DND-41 (cell line): ENCODE measurements at regions not wholly inside any gene's neighbourhood (a gene's known extent, or its start where the extent isn't known, plus 50 kb on each side); places are given as distances from the start of the nearest gene placed in this dataset.
"Not testable (repeated sequence)": the region's sequence is repeated elsewhere in the genome, so short reads cannot be mapped to it uniquely, and the experiment has no call there.

ENCODE experiments used
- ATAC-seq: fragments of 200-7000 bp; cut with Tn5 transposase; 3 replicates; pipeline ENCODE4 v1.9.1; 2021; ENCODE audit warnings: low read depth; ENCODE audit not compliant: insufficient read depth
- DNase-seq: peaks from one replicate; pipeline ENCODE4 v3.0.0-alpha.2; 2020
- H2AFZ ChIP-seq: 2 replicates; pipeline ENCODE4 v1.6.0; 2012; ENCODE audit warnings: low read depth, low read length
- H3K27ac ChIP-seq: 2 replicates; pipeline ENCODE4 v1.5.1; 2012; ENCODE audit warnings: low read length, inconsistent platforms
- H3K27me3 ChIP-seq: fragments of 200-600 bp; sonication (generic); 2 replicates; pipeline ENCODE4 v1.6.0; 2012; ENCODE audit warnings: low read length, mild to moderate bottlenecking, inconsistent platforms; ENCODE audit not compliant: insufficient read depth, poor library complexity
- H3K36me3 ChIP-seq: 2 replicates; pipeline ENCODE4 v1.5.1; 2012; ENCODE audit warnings: low read length, inconsistent platforms; ENCODE audit not compliant: insufficient read depth
- H3K4me1 ChIP-seq: 2 replicates; pipeline ENCODE4 v1.5.1; 2012; ENCODE audit warnings: mild to moderate bottlenecking, low read length; ENCODE audit not compliant: insufficient read depth
- H3K4me2 ChIP-seq: 2 replicates; pipeline ENCODE4 v1.6.0; 2012; ENCODE audit warnings: mild to moderate bottlenecking, moderate library complexity, low read length, inconsistent platforms; ENCODE audit not compliant: insufficient read depth
- H3K4me3 ChIP-seq, 2 experiments: fragments of 200-600 bp in 1 of 2; shearing (Covaris generic) in 1 of 2; 2 replicates each; pipeline ENCODE4 v1.5.1; 2012 to 2016; ENCODE audit warnings: inconsistent platforms in 2 of 2, low read length in 2 of 2, mild to moderate bottlenecking in 2 of 2, low read depth in 1 of 2, moderate library complexity in 1 of 2
- H3K79me2 ChIP-seq: 2 replicates; pipeline ENCODE4 v1.6.0; 2012; ENCODE audit warnings: low read length, inconsistent platforms; ENCODE audit not compliant: insufficient read depth
- H3K9ac ChIP-seq: 2 replicates; pipeline ENCODE4 v1.6.0; 2012; ENCODE audit warnings: low read depth, mild to moderate bottlenecking, inconsistent platforms, low read length, moderate library complexity
- H3K9me3 ChIP-seq: 2 replicates; pipeline ENCODE4 v1.5.1; 2012; ENCODE audit warnings: low read length, moderate library complexity, mild to moderate bottlenecking, inconsistent platforms; ENCODE audit not compliant: insufficient read depth, severe bottlenecking
- H4K20me1 ChIP-seq: 2 replicates; pipeline ENCODE4 v1.6.0; 2012; ENCODE audit warnings: low read length; ENCODE audit not compliant: insufficient read depth
- CTCF ChIP-seq: IDR thresholded peaks from 2 replicates; pipeline ENCODE4 v1.5.1; 2012; ENCODE audit warnings: borderline replicate concordance, low read length, moderate library complexity, mild to moderate bottlenecking; ENCODE audit not compliant: poor library complexity, severe bottlenecking; ENCODE audit errors: extremely low read depth
- EZH2 ChIP-seq: IDR thresholded peaks from 3 replicates; pipeline ENCODE4 v1.6.1; 2012; ENCODE audit warnings: borderline replicate concordance, low read depth, mild to moderate bottlenecking, moderate library complexity, low read length, inconsistent platforms; ENCODE audit not compliant: severe bottlenecking

DNA sequence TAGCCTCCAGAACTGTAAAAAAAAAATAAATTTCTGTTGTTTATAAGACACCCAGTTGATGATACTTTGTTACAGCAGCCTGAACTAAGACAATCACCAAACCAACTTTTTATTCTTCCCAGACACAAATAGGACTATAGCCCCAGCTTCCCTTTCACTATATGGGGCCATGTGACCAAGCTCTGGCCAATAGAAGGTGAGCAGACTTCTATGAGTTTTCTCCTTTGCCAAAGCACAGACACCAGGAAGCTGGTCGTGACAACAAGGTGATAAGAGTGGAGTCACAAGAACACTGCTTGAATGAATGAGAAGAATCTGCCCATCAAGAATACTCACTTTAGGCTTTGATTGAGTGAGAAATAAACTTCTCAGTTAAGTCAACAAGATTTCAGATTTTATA lies 217.7 kb downstream of the DEPDC1B start:
- no peaks in the 10 kb centered on the region for H3K9me3 ChIP-seq
- H3K36me3 ChIP-seq, result no peaks in the 10 kb centered on the region
- H2AFZ ChIP-seq, result no peak overlapping the region
- no peak overlapping the region for H3K27ac ChIP-seq
- H3K4me2 ChIP-seq, result no peak overlapping the region
- no peaks in the 10 kb centered on the region for H4K20me1 ChIP-seq
- ATAC-seq, result no peak
- TF ChIP-seq EZH2 (no peak), CTCF (no peak)
- no peak for DNase-seq
- H3K9ac ChIP-seq, result no peak overlapping the region
- H3K4me1 ChIP-seq, result no peaks in the 10 kb centered on the region
- no peaks in the 10 kb centered on the region for H3K79me2 ChIP-seq
- H3K27me3 ChIP-seq, result peaks cover 4% of the 10 kb centered on the region
- no peak overlapping the region for H3K4me3 ChIP-seq

- no peak overlapping the region for H2AFZ ChIP-seq
- no peaks in the 10 kb centered on the region for H4K20me1 ChIP-seq
- no peaks in the 10 kb centered on the region for H3K36me3 ChIP-seq
- TF ChIP-seq CTCF (no peak), EZH2 (no peak)
- no peak overlapping the region for H3K27ac ChIP-seq
- H3K4me3 ChIP-seq, result no peak overlapping the region
- H3K9ac ChIP-seq, result no peak overlapping the region
- no peaks in the 10 kb centered on the region for H3K27me3 ChIP-seq
- H3K4me2 ChIP-seq, result no peak overlapping the region
- DNase-seq (no peak), ATAC-seq (no peak)
- H3K9me3 ChIP-seq, result no peaks in the 10 kb centered on the region
- no peaks in the 10 kb centered on the region for H3K4me1 ChIP-seq
- no peaks in the 10 kb centered on the region for H3K79me2 ChIP-seq
Measured at GRCh38 chr5:60479542-60479941, 220.4 kb downstream of the DEPDC1B start.

DNA sequence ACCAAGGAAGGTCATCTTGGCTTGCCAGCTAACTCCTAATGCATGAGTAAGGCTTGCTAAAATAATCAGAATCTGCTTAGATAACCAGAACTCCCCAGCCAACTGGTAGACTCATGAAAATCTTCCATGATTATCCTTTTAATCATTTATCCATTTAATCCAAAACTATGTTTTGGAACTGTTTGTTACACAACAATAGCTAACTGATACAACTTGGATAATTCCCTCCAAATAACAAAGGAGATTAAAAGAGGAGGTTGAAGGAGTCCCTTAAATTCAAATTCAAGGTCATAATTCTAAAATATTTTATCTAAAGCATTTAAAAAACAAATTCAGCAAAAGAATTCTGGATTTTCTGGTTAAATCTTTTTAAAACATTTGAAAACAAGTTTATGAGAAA lies 222.1 kb downstream of the DEPDC1B start:
- Histone ChIP-seq H3K36me3 (no peaks in the 10 kb centered on the region), H2AFZ (no peak overlapping the region), H3K4me2 (no peak overlapping the region), H3K27me3 (no peaks in the 10 kb centered on the region), H3K9ac (no peak overlapping the region), H3K9me3 (no peaks in the 10 kb centered on the region), H3K4me3 (no peak overlapping the region), H3K4me1 (no peaks in the 10 kb centered on the region), H3K79me2 (no peaks in the 10 kb centered on the region), H4K20me1 (no peaks in the 10 kb centered on the region), H3K27ac (no peak overlapping the region)
- ATAC-seq (no peak), DNase-seq (no peak)
- TF ChIP-seq EZH2 (no peak), CTCF (no peak)

- DNase-seq (no peak), ATAC-seq (no peak)
- H3K4me2 ChIP-seq, result no peak overlapping the region
- no peaks in the 10 kb centered on the region for H3K4me1 ChIP-seq
- H3K9ac ChIP-seq, result no peak overlapping the region
- no peak overlapping the region for H3K27ac ChIP-seq
- no peak overlapping the region for H3K4me3 ChIP-seq
- H3K27me3 ChIP-seq, result no peaks in the 10 kb centered on the region
- no peaks in the 10 kb centered on the region for H3K9me3 ChIP-seq
- H4K20me1 ChIP-seq, result no peaks in the 10 kb centered on the region
- H3K36me3 ChIP-seq, result no peaks in the 10 kb centered on the region
- H2AFZ ChIP-seq, result no peak overlapping the region
- no peaks in the 10 kb centered on the region for H3K79me2 ChIP-seq
- no peak for TF ChIP-seq CTCF
- TF ChIP-seq EZH2, result no peak
Measured at GRCh38 chr5:60473654-60474053, 226.3 kb downstream of the DEPDC1B start.

DNA sequence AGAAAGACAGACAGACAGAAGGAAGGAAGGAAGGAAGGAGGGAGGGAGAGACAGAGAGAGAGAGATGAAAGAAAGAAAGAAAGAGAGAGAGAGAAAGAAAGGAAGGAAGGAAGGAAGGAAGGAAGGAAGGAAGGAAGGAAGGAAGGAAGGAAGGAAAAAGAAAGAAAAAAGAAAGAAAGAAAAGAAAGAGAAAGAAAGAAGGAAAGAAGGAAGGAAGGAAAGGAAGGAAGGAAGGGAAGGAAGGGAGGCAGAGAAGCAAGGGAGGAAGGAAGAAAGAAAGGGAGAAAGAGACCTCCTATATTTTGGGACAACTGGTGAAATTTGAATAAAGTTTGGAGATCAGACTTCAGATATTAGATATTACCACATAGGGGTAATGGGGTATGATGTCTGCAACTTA lies 226.9 kb downstream of the DEPDC1B start:
- H3K36me3 ChIP-seq, H3K79me2 ChIP-seq, H3K27ac ChIP-seq, H2AFZ ChIP-seq, H3K4me3 ChIP-seq, H3K9me3 ChIP-seq, H4K20me1 ChIP-seq, H3K9ac ChIP-seq, H3K4me2 ChIP-seq, ATAC-seq, DNase-seq, H3K27me3 ChIP-seq, H3K4me1 ChIP-seq: not testable (repeated sequence)
